GM23338 (cell line): ENCODE measurements at regions not wholly inside any gene's neighbourhood (a gene's known extent, or its start where the extent isn't known, plus 50 kb on each side); places are given as distances from the start of the nearest gene placed in this dataset.

Experiments
- ATAC-seq: fragments of 200-7000 bp; cut with Tn5 transposase; 3 replicates; pipeline ENCODE4 v1.9.1; 2020
- DNase-seq: peaks from one replicate; pipeline ENCODE4 v3.0.0-alpha.2; 2015; ENCODE audit warnings: low spot score
- H2AFZ ChIP-seq: fragments of 200-600 bp; sonication (generic); 2 replicates; pipeline ENCODE4 v1.8.0; 2016; ENCODE audit warnings: antibody characterized with exemption, mild to moderate bottlenecking, moderate library complexity
- H3F3A ChIP-seq: fragments of 200-600 bp; sonication (generic); replicated peaks from 2 replicates; pipeline ENCODE4 v1.8.0; 2017; ENCODE audit warnings: antibody characterized with exemption, mixed run types, low read depth
- H3K27ac ChIP-seq: fragments of 200-600 bp; sonication (generic); 2 replicates; pipeline ENCODE4 v1.6.1; 2016; ENCODE audit warnings: low read depth
- H3K27me3 ChIP-seq: fragments of 200-600 bp; sonication (generic); 2 replicates; pipeline ENCODE4 v1.8.0; 2016; ENCODE audit warnings: mild to moderate bottlenecking, mixed run types, moderate library complexity; ENCODE audit not compliant: insufficient read depth
- H3K36me3 ChIP-seq: fragments of 200-600 bp; sonication (generic); 2 replicates; pipeline ENCODE4 v1.8.0; 2016; ENCODE audit warnings: mild to moderate bottlenecking; ENCODE audit not compliant: insufficient read depth
- H3K4me1 ChIP-seq: fragments of 200-600 bp; sonication (generic); 2 replicates; pipeline ENCODE4 v1.8.0; 2016; ENCODE audit warnings: mild to moderate bottlenecking, moderate library complexity; ENCODE audit not compliant: insufficient read depth
- H3K4me2 ChIP-seq: fragments of 200-600 bp; sonication (generic); 2 replicates; pipeline ENCODE4 v1.7.1; 2017; ENCODE audit warnings: mixed run types
- H3K4me3 ChIP-seq: fragments of 200-600 bp; sonication (generic); 2 replicates; pipeline ENCODE4 v1.6.1; 2016; ENCODE audit warnings: mixed run types
- H3K79me2 ChIP-seq: fragments of 200-600 bp; sonication (generic); replicated peaks from 2 replicates; pipeline ENCODE4 v1.8.0; 2017; ENCODE audit warnings: mild to moderate bottlenecking; ENCODE audit not compliant: insufficient read depth
- H3K9me2 ChIP-seq: fragments of 200-600 bp; sonication (generic); 2 replicates; pipeline ENCODE4 v1.8.0; 2017; ENCODE audit not compliant: insufficient read depth
- H4K20me1 ChIP-seq: fragments of 200-600 bp; sonication (generic); replicated peaks from 2 replicates; pipeline ENCODE4 v1.8.0; 2017; ENCODE audit warnings: mild to moderate bottlenecking; ENCODE audit not compliant: insufficient read depth
- H3K27ac Mint-ChIP-seq: 2 replicates; pipeline ENCODE4 v1.8.0; 2020; ENCODE audit warnings: inconsistent platforms, mild to moderate bottlenecking, moderate library complexity, mixed read lengths
- H3K27me3 Mint-ChIP-seq: 3 replicates; pipeline ENCODE4 v1.8.0; 2022; ENCODE audit warnings: low read depth, mild to moderate bottlenecking, moderate library complexity, mixed read lengths, inconsistent platforms; ENCODE audit not compliant: insufficient read depth, poor library complexity
- H3K36me3 Mint-ChIP-seq: 3 replicates; pipeline ENCODE4 v1.8.0; 2021; ENCODE audit warnings: low read depth, mild to moderate bottlenecking, inconsistent platforms, moderate library complexity, mixed read lengths
- H3K4me1 Mint-ChIP-seq: 3 replicates; pipeline ENCODE4 v1.8.0; 2020; ENCODE audit warnings: mild to moderate bottlenecking, inconsistent platforms, mixed read lengths
- H3K4me3 Mint-ChIP-seq: 3 replicates; pipeline ENCODE4 v1.8.0; 2021; ENCODE audit warnings: moderate library complexity, mild to moderate bottlenecking, inconsistent platforms, mixed read lengths
- H3K9me3 Mint-ChIP-seq: 3 replicates; pipeline ENCODE4 v1.8.0; 2020; ENCODE audit warnings: moderate library complexity, mild to moderate bottlenecking, inconsistent platforms, mixed read lengths
- EZH2 ChIP-seq: fragments of 200-600 bp; sonication (generic); IDR thresholded peaks from one replicate; pipeline ENCODE4 v1.8.0; 2017; ENCODE audit warnings: antibody characterized with exemption, mild to moderate bottlenecking, low read depth; ENCODE audit not compliant: unreplicated experiment
- EZH2phosphoT487 ChIP-seq: fragments of 200-600 bp; sonication (generic); IDR thresholded peaks from one replicate; pipeline ENCODE4 v1.8.1; 2018; ENCODE audit warnings: antibody characterized with exemption; ENCODE audit not compliant: unreplicated experiment
- JUNB ChIP-seq: IDR thresholded peaks from one replicate; pipeline ENCODE4 v1.6.1; 2016; ENCODE audit warnings: antibody characterized with exemption; ENCODE audit not compliant: unreplicated experiment
- NANOG ChIP-seq: IDR thresholded peaks from 2 replicates; pipeline ENCODE4 v1.6.1; 2016; ENCODE audit warnings: antibody characterized with exemption, borderline replicate concordance
- POLR2AphosphoS5 ChIP-seq: IDR thresholded peaks from 2 replicates; pipeline ENCODE4 v1.6.1; 2016; ENCODE audit warnings: antibody characterized with exemption, low read depth
- STAT1 ChIP-seq: IDR thresholded peaks from one replicate; pipeline ENCODE4 v1.6.1; 2016; ENCODE audit warnings: antibody characterized with exemption; ENCODE audit not compliant: unreplicated experiment
- ZNF114 ChIP-seq: fragments of 250-450 bp; sonication (Bioruptor Pico); IDR thresholded peaks from 2 replicates; pipeline ENCODE4 v1.5.0; 2020; ENCODE audit warnings: mild to moderate bottlenecking, moderate library complexity
- ZNF331 ChIP-seq: fragments of 250-450 bp; sonication (Bioruptor Pico); IDR thresholded peaks from 2 replicates; pipeline ENCODE4 v1.5.0; 2020; ENCODE audit warnings: low read depth, mild to moderate bottlenecking, moderate library complexity
- TF ChIP-seq, protein P1 (sequence below): IDR thresholded peaks from 2 replicates; pipeline ENCODE4 v1.6.1; 2016; ENCODE audit warnings: antibody characterized with exemption
- TF ChIP-seq, protein P2 (sequence below): IDR thresholded peaks from one replicate; pipeline ENCODE4 v1.6.1; 2018; ENCODE audit warnings: antibody characterized with exemption; ENCODE audit not compliant: unreplicated experiment
- TF ChIP-seq, protein P3 (sequence below), 2 experiments: fragments of 200-600 bp in 1 of 2; sonication (generic) in 1 of 2; conservative IDR thresholded peaks; 2 replicates each; pipeline versions ENCODE4 v1.5.1 to v1.6.1; 2016 to 2017; ENCODE audit warnings: antibody characterized with exemption in 2 of 2, low read depth in 2 of 2, mild to moderate bottlenecking in 2 of 2, moderate library complexity in 1 of 2
- TF ChIP-seq, protein P4 (sequence below): fragments of 250-450 bp; sonication (Bioruptor Pico); IDR thresholded peaks from 2 replicates; pipeline ENCODE4 v1.5.0; 2020; ENCODE audit warnings: mild to moderate bottlenecking, moderate library complexity

DNA sequence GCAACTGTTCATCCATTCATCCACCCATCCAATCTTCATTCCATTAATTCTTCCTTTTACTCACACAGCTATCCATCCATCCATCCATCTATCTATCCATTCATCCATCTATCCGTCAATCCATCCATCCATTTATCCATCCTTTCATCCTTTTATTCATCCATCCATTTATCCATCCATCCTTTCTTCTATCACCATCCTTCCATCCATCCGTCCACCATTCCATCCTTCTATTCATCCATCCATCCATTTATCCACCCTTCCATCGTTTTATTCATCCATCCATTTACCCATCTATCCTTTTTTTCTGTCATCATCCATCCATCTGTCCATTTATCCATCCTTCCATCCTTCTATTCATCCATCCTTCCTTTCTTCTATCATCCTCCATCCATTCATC is 73.0 kb upstream of the FOXF1 start (continued):
- TF ChIP-seq ZNF331 (CRISPR knock-in tag) (no peak), POLR2AphosphoS5 (no peak), NANOG (no peak), EZH2 (no peak)
- TF ChIP-seq, protein P1, sequence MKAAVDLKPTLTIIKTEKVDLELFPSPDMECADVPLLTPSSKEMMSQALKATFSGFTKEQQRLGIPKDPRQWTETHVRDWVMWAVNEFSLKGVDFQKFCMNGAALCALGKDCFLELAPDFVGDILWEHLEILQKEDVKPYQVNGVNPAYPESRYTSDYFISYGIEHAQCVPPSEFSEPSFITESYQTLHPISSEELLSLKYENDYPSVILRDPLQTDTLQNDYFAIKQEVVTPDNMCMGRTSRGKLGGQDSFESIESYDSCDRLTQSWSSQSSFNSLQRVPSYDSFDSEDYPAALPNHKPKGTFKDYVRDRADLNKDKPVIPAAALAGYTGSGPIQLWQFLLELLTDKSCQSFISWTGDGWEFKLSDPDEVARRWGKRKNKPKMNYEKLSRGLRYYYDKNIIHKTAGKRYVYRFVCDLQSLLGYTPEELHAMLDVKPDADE, result no peak

DNA sequence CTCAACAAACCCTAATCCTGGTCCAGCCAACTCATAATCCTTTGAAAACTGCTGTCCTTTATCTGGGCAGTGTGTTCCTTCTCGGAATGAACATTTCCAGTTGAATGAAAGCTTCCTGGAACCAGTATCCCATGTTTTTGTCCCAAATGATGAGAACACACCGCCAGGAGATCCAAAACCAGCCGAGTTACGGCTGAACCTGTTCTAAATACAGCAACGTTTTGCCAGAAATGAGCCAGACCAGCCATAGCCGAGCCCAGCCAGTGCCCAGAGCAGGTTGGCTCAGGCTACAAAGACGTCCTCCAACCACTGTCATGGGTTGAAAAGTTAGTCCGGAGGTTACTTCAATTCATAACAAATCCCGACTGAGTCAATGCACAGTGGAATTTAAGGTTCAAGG is 67.6 kb upstream of the FOXF1 start:
- Histone ChIP-seq H3F3A (no peaks in the 10 kb centered on the region), H3K79me2 (no peaks in the 10 kb centered on the region), H3K4me3 (no peak overlapping the region), H3K4me2 (no peak overlapping the region), H3K27me3 (no peaks in the 10 kb centered on the region), H3K4me1 (no peaks in the 10 kb centered on the region), H3K9me2 (no peaks in the 10 kb centered on the region), H2AFZ (no peak overlapping the region), H3K36me3 (no peaks in the 10 kb centered on the region), H4K20me1 (no peaks in the 10 kb centered on the region), H3K27ac (no peak overlapping the region)
- H3K9me3 Mint-ChIP-seq, result peaks cover 5% of the 10 kb centered on the region; the same call in 1 of the 3 replicates
- H3K4me3 Mint-ChIP-seq, result no peak overlapping the region
- H3K27ac Mint-ChIP-seq, result no peak overlapping the region
- no peak for DNase-seq
- no peaks in the 10 kb centered on the region for H3K36me3 Mint-ChIP-seq
- ATAC-seq, result no peak
- H3K4me1 Mint-ChIP-seq, result no peaks in the 10 kb centered on the region
- H3K27me3 Mint-ChIP-seq, result peaks cover 9% of the 10 kb centered on the region
- TF ChIP-seq POLR2AphosphoS5, result no peak
- TF ChIP-seq ZNF114 (CRISPR knock-in tag), result no peak
- TF ChIP-seq, protein P2, sequence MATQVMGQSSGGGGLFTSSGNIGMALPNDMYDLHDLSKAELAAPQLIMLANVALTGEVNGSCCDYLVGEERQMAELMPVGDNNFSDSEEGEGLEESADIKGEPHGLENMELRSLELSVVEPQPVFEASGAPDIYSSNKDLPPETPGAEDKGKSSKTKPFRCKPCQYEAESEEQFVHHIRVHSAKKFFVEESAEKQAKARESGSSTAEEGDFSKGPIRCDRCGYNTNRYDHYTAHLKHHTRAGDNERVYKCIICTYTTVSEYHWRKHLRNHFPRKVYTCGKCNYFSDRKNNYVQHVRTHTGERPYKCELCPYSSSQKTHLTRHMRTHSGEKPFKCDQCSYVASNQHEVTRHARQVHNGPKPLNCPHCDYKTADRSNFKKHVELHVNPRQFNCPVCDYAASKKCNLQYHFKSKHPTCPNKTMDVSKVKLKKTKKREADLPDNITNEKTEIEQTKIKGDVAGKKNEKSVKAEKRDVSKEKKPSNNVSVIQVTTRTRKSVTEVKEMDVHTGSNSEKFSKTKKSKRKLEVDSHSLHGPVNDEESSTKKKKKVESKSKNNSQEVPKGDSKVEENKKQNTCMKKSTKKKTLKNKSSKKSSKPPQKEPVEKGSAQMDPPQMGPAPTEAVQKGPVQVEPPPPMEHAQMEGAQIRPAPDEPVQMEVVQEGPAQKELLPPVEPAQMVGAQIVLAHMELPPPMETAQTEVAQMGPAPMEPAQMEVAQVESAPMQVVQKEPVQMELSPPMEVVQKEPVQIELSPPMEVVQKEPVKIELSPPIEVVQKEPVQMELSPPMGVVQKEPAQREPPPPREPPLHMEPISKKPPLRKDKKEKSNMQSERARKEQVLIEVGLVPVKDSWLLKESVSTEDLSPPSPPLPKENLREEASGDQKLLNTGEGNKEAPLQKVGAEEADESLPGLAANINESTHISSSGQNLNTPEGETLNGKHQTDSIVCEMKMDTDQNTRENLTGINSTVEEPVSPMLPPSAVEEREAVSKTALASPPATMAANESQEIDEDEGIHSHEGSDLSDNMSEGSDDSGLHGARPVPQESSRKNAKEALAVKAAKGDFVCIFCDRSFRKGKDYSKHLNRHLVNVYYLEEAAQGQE, result no peak
- TF ChIP-seq, protein P3, sequence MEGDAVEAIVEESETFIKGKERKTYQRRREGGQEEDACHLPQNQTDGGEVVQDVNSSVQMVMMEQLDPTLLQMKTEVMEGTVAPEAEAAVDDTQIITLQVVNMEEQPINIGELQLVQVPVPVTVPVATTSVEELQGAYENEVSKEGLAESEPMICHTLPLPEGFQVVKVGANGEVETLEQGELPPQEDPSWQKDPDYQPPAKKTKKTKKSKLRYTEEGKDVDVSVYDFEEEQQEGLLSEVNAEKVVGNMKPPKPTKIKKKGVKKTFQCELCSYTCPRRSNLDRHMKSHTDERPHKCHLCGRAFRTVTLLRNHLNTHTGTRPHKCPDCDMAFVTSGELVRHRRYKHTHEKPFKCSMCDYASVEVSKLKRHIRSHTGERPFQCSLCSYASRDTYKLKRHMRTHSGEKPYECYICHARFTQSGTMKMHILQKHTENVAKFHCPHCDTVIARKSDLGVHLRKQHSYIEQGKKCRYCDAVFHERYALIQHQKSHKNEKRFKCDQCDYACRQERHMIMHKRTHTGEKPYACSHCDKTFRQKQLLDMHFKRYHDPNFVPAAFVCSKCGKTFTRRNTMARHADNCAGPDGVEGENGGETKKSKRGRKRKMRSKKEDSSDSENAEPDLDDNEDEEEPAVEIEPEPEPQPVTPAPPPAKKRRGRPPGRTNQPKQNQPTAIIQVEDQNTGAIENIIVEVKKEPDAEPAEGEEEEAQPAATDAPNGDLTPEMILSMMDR (conservative IDR thresholded peaks at IDR 0.05; ENCODE audit: low read depth in 2 of 2), result no peak
- no peak for TF ChIP-seq EZH2phosphoT487
- TF ChIP-seq STAT1, result no peak
- TF ChIP-seq, protein P1, result no peak
- no peak for TF ChIP-seq ZNF331 (CRISPR knock-in tag)
- TF ChIP-seq NANOG, result no peak
- no peak for TF ChIP-seq EZH2
- TF ChIP-seq JUNB, result no peak
- TF ChIP-seq, protein P4, sequence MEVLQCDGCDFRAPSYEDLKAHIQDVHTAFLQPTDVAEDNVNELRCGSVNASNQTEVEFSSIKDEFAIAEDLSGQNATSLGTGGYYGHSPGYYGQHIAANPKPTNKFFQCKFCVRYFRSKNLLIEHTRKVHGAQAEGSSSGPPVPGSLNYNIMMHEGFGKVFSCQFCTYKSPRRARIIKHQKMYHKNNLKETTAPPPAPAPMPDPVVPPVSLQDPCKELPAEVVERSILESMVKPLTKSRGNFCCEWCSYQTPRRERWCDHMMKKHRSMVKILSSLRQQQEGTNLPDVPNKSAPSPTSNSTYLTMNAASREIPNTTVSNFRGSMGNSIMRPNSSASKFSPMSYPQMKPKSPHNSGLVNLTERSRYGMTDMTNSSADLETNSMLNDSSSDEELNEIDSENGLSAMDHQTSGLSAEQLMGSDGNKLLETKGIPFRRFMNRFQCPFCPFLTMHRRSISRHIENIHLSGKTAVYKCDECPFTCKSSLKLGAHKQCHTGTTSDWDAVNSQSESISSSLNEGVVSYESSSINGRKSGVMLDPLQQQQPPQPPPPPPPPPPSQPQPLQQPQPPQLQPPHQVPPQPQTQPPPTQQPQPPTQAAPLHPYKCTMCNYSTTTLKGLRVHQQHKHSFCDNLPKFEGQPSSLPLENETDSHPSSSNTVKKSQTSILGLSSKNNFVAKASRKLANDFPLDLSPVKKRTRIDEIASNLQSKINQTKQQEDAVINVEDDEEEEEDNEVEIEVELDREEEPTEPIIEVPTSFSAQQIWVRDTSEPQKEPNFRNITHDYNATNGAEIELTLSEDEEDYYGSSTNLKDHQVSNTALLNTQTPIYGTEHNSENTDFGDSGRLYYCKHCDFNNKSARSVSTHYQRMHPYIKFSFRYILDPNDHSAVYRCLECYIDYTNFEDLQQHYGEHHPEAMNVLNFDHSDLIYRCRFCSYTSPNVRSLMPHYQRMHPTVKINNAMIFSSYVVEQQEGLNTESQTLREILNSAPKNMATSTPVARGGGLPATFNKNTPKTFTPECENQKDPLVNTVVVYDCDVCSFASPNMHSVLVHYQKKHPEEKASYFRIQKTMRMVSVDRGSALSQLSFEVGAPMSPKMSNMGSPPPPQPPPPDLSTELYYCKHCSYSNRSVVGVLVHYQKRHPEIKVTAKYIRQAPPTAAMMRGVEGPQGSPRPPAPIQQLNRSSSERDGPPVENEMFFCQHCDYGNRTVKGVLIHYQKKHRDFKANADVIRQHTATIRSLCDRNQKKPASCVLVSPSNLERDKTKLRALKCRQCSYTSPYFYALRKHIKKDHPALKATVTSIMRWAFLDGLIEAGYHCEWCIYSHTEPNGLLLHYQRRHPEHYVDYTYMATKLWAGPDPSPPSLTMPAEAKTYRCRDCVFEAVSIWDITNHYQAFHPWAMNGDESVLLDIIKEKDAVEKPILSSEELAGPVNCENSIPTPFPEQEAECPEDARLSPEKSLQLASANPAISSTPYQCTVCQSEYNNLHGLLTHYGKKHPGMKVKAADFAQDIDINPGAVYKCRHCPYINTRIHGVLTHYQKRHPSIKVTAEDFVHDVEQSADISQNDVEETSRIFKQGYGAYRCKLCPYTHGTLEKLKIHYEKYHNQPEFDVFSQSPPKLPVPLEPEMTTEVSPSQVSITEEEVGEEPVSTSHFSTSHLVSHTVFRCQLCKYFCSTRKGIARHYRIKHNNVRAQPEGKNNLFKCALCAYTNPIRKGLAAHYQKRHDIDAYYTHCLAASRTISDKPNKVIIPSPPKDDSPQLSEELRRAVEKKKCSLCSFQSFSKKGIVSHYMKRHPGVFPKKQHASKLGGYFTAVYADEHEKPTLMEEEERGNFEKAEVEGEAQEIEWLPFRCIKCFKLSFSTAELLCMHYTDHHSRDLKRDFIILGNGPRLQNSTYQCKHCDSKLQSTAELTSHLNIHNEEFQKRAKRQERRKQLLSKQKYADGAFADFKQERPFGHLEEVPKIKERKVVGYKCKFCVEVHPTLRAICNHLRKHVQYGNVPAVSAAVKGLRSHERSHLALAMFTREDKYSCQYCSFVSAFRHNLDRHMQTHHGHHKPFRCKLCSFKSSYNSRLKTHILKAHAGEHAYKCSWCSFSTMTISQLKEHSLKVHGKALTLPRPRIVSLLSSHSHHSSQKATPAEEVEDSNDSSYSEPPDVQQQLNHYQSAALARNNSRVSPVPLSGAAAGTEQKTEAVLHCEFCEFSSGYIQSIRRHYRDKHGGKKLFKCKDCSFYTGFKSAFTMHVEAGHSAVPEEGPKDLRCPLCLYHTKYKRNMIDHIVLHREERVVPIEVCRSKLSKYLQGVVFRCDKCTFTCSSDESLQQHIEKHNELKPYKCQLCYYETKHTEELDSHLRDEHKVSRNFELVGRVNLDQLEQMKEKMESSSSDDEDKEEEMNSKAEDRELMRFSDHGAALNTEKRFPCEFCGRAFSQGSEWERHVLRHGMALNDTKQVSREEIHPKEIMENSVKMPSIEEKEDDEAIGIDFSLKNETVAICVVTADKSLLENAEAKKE, result no peak
